Neural crest cell (in vitro differentiated cells): ENCODE measurements at regions not wholly inside any gene's neighbourhood (a gene's known extent, or its start where the extent isn't known, plus 50 kb on each side); places are given as distances from the start of the nearest gene placed in this dataset.

Experiments used
- DNase-seq: peaks from one replicate; pipeline ENCODE4 v3.0.0; 2021; ENCODE audit warnings: low read depth, mixed read lengths, low spot score
- H3K27ac Mint-ChIP-seq: one replicate; pipeline ENCODE4 v1.8.0; 2021; ENCODE audit warnings: mild to moderate bottlenecking, mixed read lengths; ENCODE audit not compliant: unreplicated experiment
- H3K27me3 Mint-ChIP-seq: 2 replicates; pipeline ENCODE4 v1.8.0; 2021; ENCODE audit warnings: low read depth, mild to moderate bottlenecking, mixed read lengths
- H3K36me3 Mint-ChIP-seq: 2 replicates; pipeline ENCODE4 v1.8.0; 2021; ENCODE audit warnings: low read depth, mild to moderate bottlenecking, mixed read lengths
- H3K4me1 Mint-ChIP-seq: 2 replicates; pipeline ENCODE4 v1.8.0; 2021; ENCODE audit warnings: mixed read lengths
- H3K4me3 Mint-ChIP-seq: one replicate; pipeline ENCODE4 v1.8.0; 2021; ENCODE audit warnings: mild to moderate bottlenecking, mixed read lengths
- H3K9me3 Mint-ChIP-seq: 2 replicates; pipeline ENCODE4 v1.8.0; 2021; ENCODE audit warnings: mixed read lengths
- CTCF ChIP-seq: fragments of 200-600 bp; sonication (generic); conservative IDR thresholded peaks from 2 replicates; pipeline ENCODE4 v1.5.0; 2021; ENCODE audit warnings: antibody characterized with exemption, mild to moderate bottlenecking

DNA sequence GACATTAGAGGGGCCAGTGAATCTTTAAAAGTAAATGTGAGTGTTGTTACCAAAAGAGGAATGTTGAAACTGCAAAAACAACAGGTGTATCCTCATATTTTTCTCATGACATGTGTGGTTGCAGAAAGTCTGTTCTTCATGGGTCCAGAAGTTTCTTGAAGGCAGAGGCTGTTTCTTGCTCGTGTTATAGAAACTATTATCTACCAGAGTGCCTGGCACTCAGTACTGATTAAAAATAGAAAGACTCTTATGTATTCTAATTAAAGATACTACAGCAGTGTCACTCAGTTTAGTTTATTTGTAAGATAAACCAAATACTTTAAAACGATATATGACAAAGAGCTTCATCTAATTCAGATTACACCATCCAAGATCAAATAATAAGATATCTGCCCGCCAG is 1864.2 kb upstream of the WWC1 start:
- Mint-ChIP-seq H3K36me3 (no peaks in the 10 kb centered on the region), H3K4me3 (no peak overlapping the region), H3K4me1 (peaks cover 41% of the 10 kb centered on the region), H3K27ac (no peak overlapping the region), H3K27me3 (no peaks in the 10 kb centered on the region), H3K9me3 (peaks cover 2% of the 10 kb centered on the region)
- no peak for DNase-seq
- no peak for TF ChIP-seq CTCF

DNA sequence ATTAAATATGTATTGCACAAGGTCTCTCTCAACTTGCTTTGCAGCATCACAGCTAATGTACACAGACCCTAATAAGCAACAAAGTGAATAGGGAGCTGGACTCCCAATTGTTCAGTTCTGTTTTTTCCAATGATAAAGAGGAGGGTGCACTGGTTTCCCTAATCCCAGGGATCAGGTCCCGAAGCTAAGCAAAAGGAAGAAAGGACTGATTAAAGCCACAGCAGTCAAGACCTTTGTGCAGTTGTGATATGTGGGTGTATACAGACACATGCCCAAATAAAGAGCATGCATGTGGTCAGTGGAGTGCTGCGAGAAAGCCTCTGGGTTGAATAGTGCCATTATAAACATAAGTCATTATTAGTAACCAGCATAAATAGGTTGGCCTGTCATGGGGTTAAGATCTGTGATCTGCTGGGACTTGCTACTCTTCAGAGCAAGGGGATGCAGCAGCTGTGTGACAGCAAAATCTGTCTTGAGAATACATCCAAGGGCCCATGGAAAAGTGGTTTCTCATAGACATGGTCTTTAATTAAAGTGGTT is 1863.1 kb upstream of the WWC1 start:
- peaks cover 45% of the 10 kb centered on the region for H3K4me1 Mint-ChIP-seq
- no peak overlapping the region for H3K27ac Mint-ChIP-seq
- DNase-seq, result no peak

GRCh38 chr5:166430491-166431319 is 1860.7 kb upstream of the WWC1 start:
- no peak for DNase-seq
- TF ChIP-seq CTCF, result no peak
- Mint-ChIP-seq H3K36me3 (no peaks in the 10 kb centered on the region), H3K4me3 (peak overlapping the region; percentile 68), H3K4me1 (peaks cover 45% of the 10 kb centered on the region), H3K27ac (no peak overlapping the region), H3K9me3 (peaks cover 4% of the 10 kb centered on the region), H3K27me3 (no peaks in the 10 kb centered on the region)

More for the DNA sequence above, 1863.1 kb upstream of the WWC1 start:
- no peaks in the 10 kb centered on the region for H3K36me3 Mint-ChIP-seq
- H3K4me3 Mint-ChIP-seq, result no peak overlapping the region
- no peaks in the 10 kb centered on the region for H3K27me3 Mint-ChIP-seq
- H3K9me3 Mint-ChIP-seq, result peaks cover 2% of the 10 kb centered on the region
- TF ChIP-seq CTCF, result no peak

DNA sequence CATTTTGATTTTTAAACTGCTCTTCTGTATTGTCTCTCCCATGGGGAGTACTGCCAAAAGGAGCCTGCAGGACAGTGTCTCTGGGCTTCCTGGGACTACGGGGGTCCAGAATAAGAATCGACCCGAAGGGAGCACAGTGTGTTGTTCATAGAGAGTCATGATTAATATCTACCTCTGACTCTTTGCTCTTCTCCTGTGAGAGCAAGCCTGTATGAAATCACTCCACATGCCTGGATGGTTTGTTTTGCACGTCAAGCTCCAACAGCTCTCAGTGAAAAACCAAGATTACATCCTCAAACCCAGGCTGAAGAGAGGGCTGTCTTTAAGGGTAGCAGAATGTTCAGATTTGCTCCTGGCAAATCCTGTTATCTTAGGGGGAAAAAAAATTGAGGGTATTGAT is 1860.0 kb upstream of the WWC1 start:
- no peak for TF ChIP-seq CTCF
- Mint-ChIP-seq H3K27me3 (no peaks in the 10 kb centered on the region), H3K36me3 (no peaks in the 10 kb centered on the region), H3K4me3 (peak overlapping the region; percentile 68), H3K9me3 (peaks cover 4% of the 10 kb centered on the region), H3K27ac (peak overlapping the region; percentile 81), H3K4me1 (peaks cover 45% of the 10 kb centered on the region)
- DNase-seq, result no peak

DNA sequence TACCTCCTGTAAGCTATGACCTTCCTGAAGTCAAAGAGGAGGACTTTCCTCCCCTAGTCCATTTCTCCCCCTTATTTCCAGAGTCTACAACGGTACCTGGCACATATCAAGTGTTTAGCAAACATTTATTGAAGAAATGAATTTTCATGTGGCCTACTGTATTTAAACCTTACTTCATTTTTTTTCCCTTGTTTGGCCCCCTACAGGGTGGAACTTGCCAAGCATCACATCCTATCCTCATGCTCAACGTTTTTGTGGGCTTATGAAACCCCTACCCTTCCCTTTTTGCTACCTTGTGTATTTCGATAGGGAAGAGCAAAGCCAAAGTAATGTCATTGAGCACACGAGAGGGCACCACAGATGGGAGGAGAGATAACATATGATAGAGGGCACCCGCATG is 1857.8 kb upstream of the WWC1 start:
- peaks cover 4% of the 10 kb centered on the region for H3K9me3 Mint-ChIP-seq
- no peak for DNase-seq
- H3K4me3 Mint-ChIP-seq, result no peak overlapping the region
- no peaks in the 10 kb centered on the region for H3K36me3 Mint-ChIP-seq
- TF ChIP-seq CTCF, result peak; percentile 30
- no peak overlapping the region for H3K27ac Mint-ChIP-seq
- no peaks in the 10 kb centered on the region for H3K27me3 Mint-ChIP-seq
- peaks cover 41% of the 10 kb centered on the region for H3K4me1 Mint-ChIP-seq
